ENCODE measurements at regions not wholly inside any gene's neighbourhood (a gene's known extent, or its start where the extent isn't known, plus 50 kb on each side); places are given as distances from the start of the nearest gene placed in this dataset.

GRCh38 chr13:73625562-73626339 is 508.5 kb downstream of the KLF12 start:
- TF ChIP-seq CTCF (conservative IDR thresholded peaks at IDR 0.05), result no peak
- no peak for DNase-seq (ENCODE audit: extremely low spot score, unreplicated experiment)
- H3K4me3 Mint-ChIP-seq, result no peak overlapping the region
- H3K9me3 Mint-ChIP-seq, result peaks cover 4% of the 10 kb centered on the region
- H3K27ac Mint-ChIP-seq, result no peak overlapping the region
- H3K4me1 Mint-ChIP-seq (ENCODE audit: unreplicated experiment), result peaks cover 8% of the 10 kb centered on the region
- H3K36me3 Mint-ChIP-seq, result no peaks in the 10 kb centered on the region
- no peaks in the 10 kb centered on the region for H3K27me3 Mint-ChIP-seq

DNA sequence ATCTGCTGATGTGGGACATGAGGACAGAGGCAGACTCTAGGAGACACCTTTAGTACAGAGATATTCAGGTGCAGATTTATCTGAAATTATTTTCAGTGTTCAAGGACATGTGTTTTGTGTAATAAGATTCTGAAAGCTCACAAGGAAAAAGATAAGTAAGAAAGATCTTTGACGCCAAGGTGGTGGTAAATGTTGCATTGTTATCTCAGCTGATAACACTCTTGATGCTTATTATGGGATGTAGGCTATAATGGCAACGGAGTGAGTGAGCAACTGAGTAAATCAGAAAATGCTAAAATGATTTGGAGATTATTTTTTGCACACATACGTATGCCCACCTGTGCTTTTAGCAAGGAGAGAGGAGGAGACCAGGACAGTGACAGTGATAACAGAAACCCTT is 510.9 kb downstream of the KLF12 start:
- no peak for TF ChIP-seq CTCF (conservative IDR thresholded peaks at IDR 0.05)
- Mint-ChIP-seq H3K4me1 (ENCODE audit: unreplicated experiment) (peaks cover 20% of the 10 kb centered on the region), H3K9me3 (peaks cover 4% of the 10 kb centered on the region), H3K27me3 (no peaks in the 10 kb centered on the region), H3K36me3 (no peaks in the 10 kb centered on the region), H3K4me3 (no peak overlapping the region), H3K27ac (no peak overlapping the region)
- no peak for DNase-seq (ENCODE audit: extremely low spot score, unreplicated experiment)

DNA sequence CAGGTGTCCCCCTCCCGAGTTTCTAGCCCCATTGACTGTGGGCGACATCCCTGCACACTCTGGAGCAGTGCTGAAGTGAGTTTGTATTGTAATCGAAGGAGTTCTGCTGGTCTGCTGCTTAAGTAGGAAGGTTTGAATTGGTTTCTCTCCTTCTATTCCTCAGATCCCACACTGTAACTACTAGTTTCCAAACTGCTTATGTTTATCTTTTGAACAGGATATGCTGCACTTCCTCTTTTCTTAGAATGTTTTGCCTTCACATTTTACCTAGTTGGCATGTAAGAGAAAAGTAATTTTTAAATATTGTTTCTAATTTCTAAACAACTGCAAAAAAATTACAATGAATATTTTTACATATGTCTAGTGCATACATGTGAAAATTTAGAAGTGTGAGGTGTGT is 511.8 kb downstream of the KLF12 start:
- peaks cover 23% of the 10 kb centered on the region for H3K4me1 Mint-ChIP-seq (ENCODE audit: unreplicated experiment)
- H3K4me3 Mint-ChIP-seq, result no peak overlapping the region
- peaks cover 6% of the 10 kb centered on the region for H3K9me3 Mint-ChIP-seq
- peaks cover under 1% of the 10 kb centered on the region for H3K36me3 Mint-ChIP-seq
- H3K27me3 Mint-ChIP-seq, result no peaks in the 10 kb centered on the region
- no peak overlapping the region for H3K27ac Mint-ChIP-seq
- TF ChIP-seq CTCF (conservative IDR thresholded peaks at IDR 0.05), result no peak
- no peak for DNase-seq (ENCODE audit: extremely low spot score, unreplicated experiment)

DNA sequence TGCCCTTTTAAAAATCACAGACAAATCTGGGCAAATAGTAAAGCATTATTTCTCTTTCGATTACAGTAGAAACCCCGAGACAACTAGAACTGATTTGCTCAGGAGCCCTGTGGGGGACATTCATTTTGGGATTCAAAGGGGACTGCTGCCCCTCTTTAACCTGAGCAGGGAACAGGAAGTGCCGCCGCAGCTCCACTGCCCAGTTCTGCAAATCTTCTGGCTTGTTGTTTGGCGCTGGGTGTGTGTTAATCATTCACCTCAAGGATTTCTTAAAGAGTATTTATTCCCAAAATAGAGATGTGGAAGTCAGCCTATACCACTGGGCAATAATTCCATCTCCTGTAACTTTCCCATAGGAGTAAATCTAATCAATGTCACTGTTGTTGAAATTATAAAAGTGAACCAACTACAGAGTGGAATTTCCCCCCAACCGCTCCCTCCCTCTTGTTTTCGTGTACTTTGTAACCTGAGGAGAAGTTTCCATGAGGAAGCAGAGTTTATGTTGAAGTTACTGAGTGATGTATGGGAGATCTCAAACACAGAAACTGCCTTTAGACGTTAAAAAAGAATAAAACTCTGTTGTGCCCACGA is 515.8 kb downstream of the KLF12 start:
- Mint-ChIP-seq H3K9me3 (peaks cover 9% of the 10 kb centered on the region), H3K4me1 (ENCODE audit: unreplicated experiment) (peaks cover 18% of the 10 kb centered on the region), H3K36me3 (peaks cover 7% of the 10 kb centered on the region), H3K27me3 (no peaks in the 10 kb centered on the region), H3K4me3 (peak overlapping the region; percentile 67), H3K27ac (peak overlapping the region; percentile 88)
- no peak for DNase-seq (ENCODE audit: extremely low spot score, unreplicated experiment)
- no peak for TF ChIP-seq CTCF (conservative IDR thresholded peaks at IDR 0.05)

DNA sequence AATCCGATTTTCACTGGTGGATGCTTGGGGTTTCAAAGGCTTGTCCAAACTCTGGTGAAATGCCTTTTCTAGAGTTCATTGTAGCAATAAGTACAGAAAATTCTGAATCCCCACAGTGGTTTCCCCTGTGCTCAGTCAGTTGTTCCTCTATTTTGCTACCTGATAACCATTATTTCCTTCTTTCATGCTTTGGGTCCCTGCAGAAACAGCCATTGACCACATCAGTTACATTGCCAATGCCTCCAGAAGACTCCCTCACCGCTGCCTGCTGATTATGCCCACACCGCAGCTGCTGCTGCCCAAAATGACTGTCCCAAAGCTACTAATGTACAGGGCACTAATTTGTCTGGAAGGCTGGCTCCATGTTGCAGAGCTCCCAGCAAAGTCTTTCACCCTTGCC is 517.3 kb downstream of the KLF12 start:
- Mint-ChIP-seq H3K36me3 (peaks cover 7% of the 10 kb centered on the region), H3K4me3 (no peak overlapping the region), H3K4me1 (ENCODE audit: unreplicated experiment) (peaks cover 15% of the 10 kb centered on the region), H3K27me3 (no peaks in the 10 kb centered on the region), H3K9me3 (peaks cover 6% of the 10 kb centered on the region), H3K27ac (no peak overlapping the region)
- no peak for DNase-seq (ENCODE audit: extremely low spot score, unreplicated experiment)
- TF ChIP-seq CTCF (conservative IDR thresholded peaks at IDR 0.05), result no peak

All from type B pancreatic cell (in vitro differentiated cells).